Endothelial cell (in vitro differentiated cells): ENCODE measurements at regions not wholly inside any gene's neighbourhood (a gene's known extent, or its start where the extent isn't known, plus 50 kb on each side); places are given as distances from the start of the nearest gene placed in this dataset.

Source experiments
- DNase-seq: peaks from one replicate; pipeline ENCODE4 v3.0.0; 2021; ENCODE audit warnings: low spot score
- H3K27ac Mint-ChIP-seq: one replicate; pipeline ENCODE4 v1.8.0; 2021; ENCODE audit warnings: mixed read lengths, inconsistent platforms; ENCODE audit not compliant: unreplicated experiment
- H3K27me3 Mint-ChIP-seq: one replicate; pipeline ENCODE4 v1.8.0; 2021; ENCODE audit warnings: mild to moderate bottlenecking, moderate library complexity, mixed read lengths, inconsistent platforms; ENCODE audit not compliant: unreplicated experiment
- H3K36me3 Mint-ChIP-seq: one replicate; pipeline ENCODE4 v1.8.0; 2021; ENCODE audit warnings: mild to moderate bottlenecking, low read depth, mixed read lengths, inconsistent platforms; ENCODE audit not compliant: unreplicated experiment
- H3K4me1 Mint-ChIP-seq: one replicate; pipeline ENCODE4 v1.8.0; 2021; ENCODE audit warnings: mild to moderate bottlenecking, mixed read lengths, inconsistent platforms; ENCODE audit not compliant: unreplicated experiment
- H3K4me3 Mint-ChIP-seq: one replicate; pipeline ENCODE4 v1.8.0; 2021; ENCODE audit warnings: mild to moderate bottlenecking, mixed read lengths, inconsistent platforms; ENCODE audit not compliant: unreplicated experiment
- H3K9me3 Mint-ChIP-seq: one replicate; pipeline ENCODE4 v1.8.0; 2021; ENCODE audit warnings: mixed read lengths, inconsistent platforms; ENCODE audit not compliant: unreplicated experiment
- TF ChIP-seq, protein P1 (sequence below): fragments of 200-600 bp; sonication (generic); IDR thresholded peaks from one replicate; pipeline ENCODE4 v1.5.0; 2021; ENCODE audit warnings: antibody characterized with exemption; ENCODE audit not compliant: unreplicated experiment

DNA sequence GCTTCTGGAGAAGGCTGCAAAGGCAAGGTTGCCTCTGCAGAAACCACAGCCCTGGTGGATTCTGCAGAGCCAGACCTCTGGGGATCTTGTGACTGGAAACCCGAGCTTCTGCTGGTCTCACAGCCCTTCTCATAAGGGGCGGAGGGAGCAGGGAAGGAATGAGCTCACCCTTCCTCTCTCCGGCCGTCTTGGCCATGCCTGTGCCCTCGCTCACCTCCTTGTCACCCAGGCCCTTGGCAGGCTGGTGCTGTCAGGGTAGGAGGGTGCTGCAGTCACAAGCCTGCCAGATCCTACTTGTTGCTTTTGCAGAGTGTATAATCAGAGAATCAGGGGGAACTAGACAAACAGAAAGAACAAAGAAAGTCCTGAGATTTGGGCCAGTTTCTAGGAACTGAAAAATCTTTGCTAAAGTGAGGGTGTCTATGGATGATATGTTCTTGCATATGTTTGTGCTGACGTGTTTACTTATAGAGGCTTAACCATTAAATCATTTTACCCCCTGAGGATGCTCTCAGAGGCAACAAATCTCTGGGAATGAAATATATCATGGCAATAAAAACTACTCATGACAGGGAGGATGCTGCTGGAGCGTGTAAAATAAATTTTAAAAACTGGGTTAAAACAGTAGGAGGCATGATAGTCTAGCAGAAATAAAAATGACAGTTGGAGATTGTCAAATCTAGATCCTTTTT is 244.9 kb upstream of the SOX4 start:
- H3K36me3 Mint-ChIP-seq = no peaks in the 10 kb centered on the region
- peaks cover 2% of the 10 kb centered on the region for H3K27me3 Mint-ChIP-seq
- no peaks in the 10 kb centered on the region for H3K9me3 Mint-ChIP-seq
- H3K4me3 Mint-ChIP-seq = no peak overlapping the region
- DNase-seq = peak; percentile 4
- TF ChIP-seq, protein P1, sequence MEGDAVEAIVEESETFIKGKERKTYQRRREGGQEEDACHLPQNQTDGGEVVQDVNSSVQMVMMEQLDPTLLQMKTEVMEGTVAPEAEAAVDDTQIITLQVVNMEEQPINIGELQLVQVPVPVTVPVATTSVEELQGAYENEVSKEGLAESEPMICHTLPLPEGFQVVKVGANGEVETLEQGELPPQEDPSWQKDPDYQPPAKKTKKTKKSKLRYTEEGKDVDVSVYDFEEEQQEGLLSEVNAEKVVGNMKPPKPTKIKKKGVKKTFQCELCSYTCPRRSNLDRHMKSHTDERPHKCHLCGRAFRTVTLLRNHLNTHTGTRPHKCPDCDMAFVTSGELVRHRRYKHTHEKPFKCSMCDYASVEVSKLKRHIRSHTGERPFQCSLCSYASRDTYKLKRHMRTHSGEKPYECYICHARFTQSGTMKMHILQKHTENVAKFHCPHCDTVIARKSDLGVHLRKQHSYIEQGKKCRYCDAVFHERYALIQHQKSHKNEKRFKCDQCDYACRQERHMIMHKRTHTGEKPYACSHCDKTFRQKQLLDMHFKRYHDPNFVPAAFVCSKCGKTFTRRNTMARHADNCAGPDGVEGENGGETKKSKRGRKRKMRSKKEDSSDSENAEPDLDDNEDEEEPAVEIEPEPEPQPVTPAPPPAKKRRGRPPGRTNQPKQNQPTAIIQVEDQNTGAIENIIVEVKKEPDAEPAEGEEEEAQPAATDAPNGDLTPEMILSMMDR = no peak
- H3K4me1 Mint-ChIP-seq = peaks cover 2% of the 10 kb centered on the region
- H3K27ac Mint-ChIP-seq = no peak overlapping the region

- Mint-ChIP-seq H3K36me3 (no peaks in the 10 kb centered on the region), H3K27ac (no peak overlapping the region), H3K27me3 (peaks cover 2% of the 10 kb centered on the region), H3K9me3 (no peaks in the 10 kb centered on the region), H3K4me3 (no peak overlapping the region), H3K4me1 (peaks cover 2% of the 10 kb centered on the region)
- TF ChIP-seq, protein P1 = no peak
- no peak for DNase-seq
Observed at GRCh38 chr6:21349834-21350233, 243.7 kb upstream of the SOX4 start.

GRCh38 chr6:21350926-21351325 is 242.6 kb upstream of the SOX4 start:
- Mint-ChIP-seq H3K9me3 (no peaks in the 10 kb centered on the region), H3K27me3 (peaks cover 2% of the 10 kb centered on the region), H3K4me3 (no peak overlapping the region), H3K36me3 (no peaks in the 10 kb centered on the region), H3K27ac (no peak overlapping the region), H3K4me1 (peaks cover 2% of the 10 kb centered on the region)
- TF ChIP-seq, protein P1 = no peak
- DNase-seq = no peak

DNA sequence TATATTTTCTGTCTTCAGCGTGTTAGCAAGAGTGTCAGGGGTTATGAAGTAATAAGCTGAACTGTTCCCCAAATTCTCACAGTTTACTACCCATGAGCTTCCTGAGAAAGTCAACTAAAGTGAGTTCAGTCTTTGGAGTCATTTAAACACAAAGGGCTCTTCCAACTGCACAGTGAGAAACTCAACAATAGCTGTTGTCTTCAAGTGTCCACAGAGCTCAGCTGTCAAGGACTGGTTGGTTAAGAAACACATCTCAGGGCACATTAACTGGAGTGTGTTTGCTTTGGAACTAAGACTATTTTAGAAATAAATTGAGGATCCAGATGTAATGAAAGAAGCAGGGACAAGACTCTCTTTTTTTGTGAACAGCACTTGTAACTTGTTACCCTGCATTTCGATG is 241.4 kb upstream of the SOX4 start:
- DNase-seq = no peak
- TF ChIP-seq, protein P1 = no peak
- no peak overlapping the region for H3K27ac Mint-ChIP-seq
- no peaks in the 10 kb centered on the region for H3K9me3 Mint-ChIP-seq
- H3K4me3 Mint-ChIP-seq = no peak overlapping the region
- peaks cover 4% of the 10 kb centered on the region for H3K27me3 Mint-ChIP-seq
- H3K36me3 Mint-ChIP-seq = no peaks in the 10 kb centered on the region
- H3K4me1 Mint-ChIP-seq = peaks cover 2% of the 10 kb centered on the region

- DNase-seq = no peak
- no peak overlapping the region for H3K27ac Mint-ChIP-seq
- H3K36me3 Mint-ChIP-seq = no peaks in the 10 kb centered on the region
- H3K4me1 Mint-ChIP-seq = no peaks in the 10 kb centered on the region
- TF ChIP-seq, protein P1 = no peak
- no peaks in the 10 kb centered on the region for H3K9me3 Mint-ChIP-seq
- no peak overlapping the region for H3K4me3 Mint-ChIP-seq
- H3K27me3 Mint-ChIP-seq = peaks cover 2% of the 10 kb centered on the region
Observed at GRCh38 chr6:21354805-21355238, 238.7 kb upstream of the SOX4 start.
